Bronchial epithelial cell (primary cell): ENCODE measurements at regions not wholly inside any gene's neighbourhood (a gene's known extent, or its start where the extent isn't known, plus 50 kb on each side); places are given as distances from the start of the nearest gene placed in this dataset.

ENCODE experiments used
- DNase-seq: peaks from one replicate; pipeline ENCODE4 v3.0.0-alpha.2; 2010; ENCODE audit warnings: low read depth
- FAIRE-seq: peaks from 2 replicates; lab custom pipeline; 2011; peaks lifted over from hg19 to GRCh38; lab: Jason Lieb, UNC
- H3K27me3 ChIP-seq: 2 replicates; pipeline ENCODE4 v1.5.1; 2011; ENCODE audit warnings: low read length; ENCODE audit not compliant: control insufficient read depth, insufficient read depth
- H3K36me3 ChIP-seq: 2 replicates; pipeline ENCODE4 v1.5.1; 2011; ENCODE audit warnings: low read length; ENCODE audit not compliant: control insufficient read depth, insufficient read depth
- H3K4me3 ChIP-seq: 2 replicates; pipeline ENCODE4 v1.5.1; 2011; ENCODE audit warnings: mild to moderate bottlenecking, low read depth, low read length, control low read depth
- TF ChIP-seq, protein P1 (sequence below): IDR thresholded peaks from 2 replicates; pipeline ENCODE4 v1.5.1; 2011; ENCODE audit warnings: mild to moderate bottlenecking, moderate library complexity, low read length, control low read depth, inconsistent platforms; ENCODE audit not compliant: insufficient read depth, severe bottlenecking

DNA sequence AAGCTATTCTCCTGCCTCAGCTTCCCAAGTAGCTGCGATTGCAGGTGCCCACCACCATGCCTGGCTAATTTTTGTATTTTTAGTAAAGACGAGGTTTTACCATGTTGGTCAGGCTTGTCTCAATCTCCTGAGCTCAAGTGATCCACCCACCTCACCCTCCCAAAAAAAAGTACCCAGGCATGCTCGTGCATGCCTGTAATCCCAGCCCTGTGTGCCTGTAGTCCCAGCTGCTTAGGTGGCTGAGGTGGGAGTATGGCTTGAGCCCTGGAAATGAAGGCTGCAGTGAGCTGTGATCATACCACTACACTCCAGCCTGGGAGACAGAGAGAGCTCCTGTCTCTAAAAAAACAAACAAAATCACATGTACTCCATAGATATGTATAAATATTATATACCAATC, 176.5 kb downstream of the SOX2 start:
- FAIRE-seq (no peak), DNase-seq (peak; percentile 78)

GRCh38 chr3:181892848-181893247, 181.1 kb downstream of the SOX2 start:
- TF ChIP-seq, protein P1, sequence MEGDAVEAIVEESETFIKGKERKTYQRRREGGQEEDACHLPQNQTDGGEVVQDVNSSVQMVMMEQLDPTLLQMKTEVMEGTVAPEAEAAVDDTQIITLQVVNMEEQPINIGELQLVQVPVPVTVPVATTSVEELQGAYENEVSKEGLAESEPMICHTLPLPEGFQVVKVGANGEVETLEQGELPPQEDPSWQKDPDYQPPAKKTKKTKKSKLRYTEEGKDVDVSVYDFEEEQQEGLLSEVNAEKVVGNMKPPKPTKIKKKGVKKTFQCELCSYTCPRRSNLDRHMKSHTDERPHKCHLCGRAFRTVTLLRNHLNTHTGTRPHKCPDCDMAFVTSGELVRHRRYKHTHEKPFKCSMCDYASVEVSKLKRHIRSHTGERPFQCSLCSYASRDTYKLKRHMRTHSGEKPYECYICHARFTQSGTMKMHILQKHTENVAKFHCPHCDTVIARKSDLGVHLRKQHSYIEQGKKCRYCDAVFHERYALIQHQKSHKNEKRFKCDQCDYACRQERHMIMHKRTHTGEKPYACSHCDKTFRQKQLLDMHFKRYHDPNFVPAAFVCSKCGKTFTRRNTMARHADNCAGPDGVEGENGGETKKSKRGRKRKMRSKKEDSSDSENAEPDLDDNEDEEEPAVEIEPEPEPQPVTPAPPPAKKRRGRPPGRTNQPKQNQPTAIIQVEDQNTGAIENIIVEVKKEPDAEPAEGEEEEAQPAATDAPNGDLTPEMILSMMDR = no peak
- Histone ChIP-seq H3K27me3 (no peaks in the 10 kb centered on the region), H3K36me3 (no peaks in the 10 kb centered on the region), H3K4me3 (no peak overlapping the region)
- FAIRE-seq (peak; percentile 83), DNase-seq (no peak)

More for the DNA sequence above, 176.5 kb downstream of the SOX2 start:
- H3K36me3 ChIP-seq = no peaks in the 10 kb centered on the region
- H3K27me3 ChIP-seq = no peaks in the 10 kb centered on the region
- no peak overlapping the region for H3K4me3 ChIP-seq
- TF ChIP-seq, protein P1 = no peak

GRCh38 chr3:181896605-181897004, 184.9 kb downstream of the SOX2 start:
- H3K27me3 ChIP-seq = no peaks in the 10 kb centered on the region
- no peak overlapping the region for H3K4me3 ChIP-seq
- no peak for FAIRE-seq
- TF ChIP-seq, protein P1 = no peak
- no peaks in the 10 kb centered on the region for H3K36me3 ChIP-seq
- no peak for DNase-seq

- FAIRE-seq = no peak
- no peaks in the 10 kb centered on the region for H3K27me3 ChIP-seq
Observed at GRCh38 chr3:181899702-181900101, 188.0 kb downstream of the SOX2 start.

DNA sequence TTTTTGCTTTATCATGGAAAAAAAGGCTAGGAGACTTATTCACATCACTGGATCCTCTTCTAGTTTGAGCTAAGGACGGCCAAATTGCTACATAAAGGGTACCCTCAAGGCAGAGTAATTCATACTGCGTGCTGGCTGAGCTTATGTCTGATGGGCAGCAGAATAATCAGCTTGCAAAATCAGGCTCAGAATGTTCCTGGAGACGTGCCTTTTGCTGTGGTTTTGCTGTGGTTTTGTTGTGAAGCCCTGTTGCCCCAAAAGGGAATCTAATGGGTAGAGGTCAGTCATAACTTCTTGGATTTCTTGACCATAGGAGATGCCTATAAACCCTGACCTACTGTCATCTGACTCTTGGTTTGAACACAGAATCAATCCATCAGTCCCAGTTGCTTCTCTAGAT, 189.9 kb downstream of the SOX2 start:
- FAIRE-seq (no peak), DNase-seq (no peak)
- Histone ChIP-seq H3K4me3 (no peak overlapping the region), H3K36me3 (no peaks in the 10 kb centered on the region), H3K27me3 (no peaks in the 10 kb centered on the region)
- TF ChIP-seq, protein P1 = no peak

More at GRCh38 chr3:181899702-181900101, 188.0 kb downstream of the SOX2 start:
- no peak for DNase-seq
- H3K36me3 ChIP-seq = no peaks in the 10 kb centered on the region
- TF ChIP-seq, protein P1 = no peak
- H3K4me3 ChIP-seq = no peak overlapping the region

DNA sequence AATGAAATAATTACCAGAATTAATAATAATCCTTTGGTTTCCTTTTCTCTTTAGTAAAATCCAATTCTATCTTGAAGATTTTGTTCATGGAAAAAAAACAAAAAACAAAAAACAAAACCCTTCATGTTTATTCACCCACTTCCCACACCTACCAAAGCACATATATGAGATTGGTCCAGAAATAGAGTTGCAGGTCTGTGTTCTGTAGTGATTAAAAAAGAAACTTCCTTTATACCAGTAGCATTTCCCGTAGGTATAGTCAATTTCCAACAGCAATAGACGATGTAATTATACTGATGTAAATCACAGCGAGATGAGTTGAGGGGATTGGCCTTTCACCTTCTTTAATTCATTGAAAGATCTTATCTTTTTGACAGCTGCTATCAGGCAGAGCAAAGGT, 194.6 kb downstream of the SOX2 start:
- no peak for DNase-seq
- no peaks in the 10 kb centered on the region for H3K36me3 ChIP-seq
- FAIRE-seq = no peak
- H3K27me3 ChIP-seq = no peaks in the 10 kb centered on the region
- TF ChIP-seq, protein P1 = no peak
- no peak overlapping the region for H3K4me3 ChIP-seq
